Fibroblast of the aortic adventitia (primary cell): ENCODE measurements at regions not wholly inside any gene's neighbourhood (a gene's known extent, or its start where the extent isn't known, plus 50 kb on each side); places are given as distances from the start of the nearest gene placed in this dataset.
A peak's percentile ranks its signal among the peaks of the same experiment; 100 is the strongest.

Experiments
- DNase-seq: peaks from one replicate; pipeline ENCODE4 v3.0.0-alpha.2; 2010; ENCODE audit warnings: low read depth
- H3K4me3 ChIP-seq: 2 replicates; pipeline ENCODE4 v1.5.1; 2011; ENCODE audit warnings: low read depth, mild to moderate bottlenecking, control low read depth, low read length, moderate library complexity
- TF ChIP-seq, protein P1 (sequence below): IDR thresholded peaks from 2 replicates; pipeline ENCODE4 v1.5.1; 2011; ENCODE audit warnings: mild to moderate bottlenecking, low read length, control low read depth, inconsistent platforms; ENCODE audit not compliant: insufficient read depth

DNA sequence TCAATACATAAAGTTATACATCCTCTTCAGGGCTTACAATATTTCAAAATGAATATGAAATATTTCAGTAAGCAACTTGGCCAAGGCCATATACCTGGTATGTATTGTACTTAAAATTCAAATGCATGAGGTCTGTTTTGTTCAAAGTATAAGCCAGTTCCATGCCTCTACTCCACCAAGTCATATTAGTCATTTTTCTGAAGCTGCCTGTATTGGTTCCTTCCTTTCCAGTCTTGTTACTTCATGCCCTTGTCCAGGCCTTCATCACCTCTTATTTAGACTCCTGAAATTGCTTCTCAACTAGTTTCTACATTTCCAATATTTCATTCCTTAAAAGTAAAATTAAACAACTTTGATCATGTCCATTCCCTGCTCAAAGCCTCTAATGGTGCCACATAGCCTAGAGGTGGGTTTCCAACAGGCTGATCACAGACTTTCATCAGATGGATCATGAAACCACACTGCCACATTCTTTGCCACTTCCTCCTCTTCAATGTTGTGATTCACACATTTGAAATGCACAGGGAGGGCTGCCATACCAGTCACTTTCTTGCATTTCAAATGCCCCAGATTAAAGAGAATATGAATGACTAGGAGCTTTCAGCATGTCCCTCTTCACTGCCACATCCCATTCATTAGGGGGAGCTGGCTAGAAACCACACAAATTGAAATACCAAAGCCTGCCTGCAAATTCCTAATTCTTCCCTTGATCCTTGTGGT is 424.1 kb upstream of the DACH1 start:
- no peak overlapping the region for H3K4me3 ChIP-seq
- peak; percentile 1 for DNase-seq
- TF ChIP-seq, protein P1, sequence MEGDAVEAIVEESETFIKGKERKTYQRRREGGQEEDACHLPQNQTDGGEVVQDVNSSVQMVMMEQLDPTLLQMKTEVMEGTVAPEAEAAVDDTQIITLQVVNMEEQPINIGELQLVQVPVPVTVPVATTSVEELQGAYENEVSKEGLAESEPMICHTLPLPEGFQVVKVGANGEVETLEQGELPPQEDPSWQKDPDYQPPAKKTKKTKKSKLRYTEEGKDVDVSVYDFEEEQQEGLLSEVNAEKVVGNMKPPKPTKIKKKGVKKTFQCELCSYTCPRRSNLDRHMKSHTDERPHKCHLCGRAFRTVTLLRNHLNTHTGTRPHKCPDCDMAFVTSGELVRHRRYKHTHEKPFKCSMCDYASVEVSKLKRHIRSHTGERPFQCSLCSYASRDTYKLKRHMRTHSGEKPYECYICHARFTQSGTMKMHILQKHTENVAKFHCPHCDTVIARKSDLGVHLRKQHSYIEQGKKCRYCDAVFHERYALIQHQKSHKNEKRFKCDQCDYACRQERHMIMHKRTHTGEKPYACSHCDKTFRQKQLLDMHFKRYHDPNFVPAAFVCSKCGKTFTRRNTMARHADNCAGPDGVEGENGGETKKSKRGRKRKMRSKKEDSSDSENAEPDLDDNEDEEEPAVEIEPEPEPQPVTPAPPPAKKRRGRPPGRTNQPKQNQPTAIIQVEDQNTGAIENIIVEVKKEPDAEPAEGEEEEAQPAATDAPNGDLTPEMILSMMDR = no peak

DNA sequence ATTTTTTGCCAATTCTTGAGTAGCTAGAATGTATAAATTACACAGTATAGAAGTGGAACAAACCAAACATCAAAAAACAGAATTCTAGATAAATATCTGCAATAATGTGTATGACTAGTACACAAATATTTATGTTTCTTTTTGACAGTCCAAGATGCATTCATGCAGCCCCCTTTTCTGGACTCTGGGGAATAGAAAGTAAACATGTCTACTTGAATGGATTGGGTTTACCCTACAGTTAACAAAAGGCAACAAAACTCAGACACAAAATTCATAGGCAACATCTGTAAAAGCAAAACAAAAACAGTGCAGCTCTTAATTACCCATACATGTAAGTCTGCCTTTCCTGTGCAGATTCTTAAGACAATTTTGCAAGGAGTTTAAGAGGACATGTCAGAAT is 419.4 kb upstream of the DACH1 start:
- no peak overlapping the region for H3K4me3 ChIP-seq
- no peak for DNase-seq
- TF ChIP-seq, protein P1 = no peak

DNA sequence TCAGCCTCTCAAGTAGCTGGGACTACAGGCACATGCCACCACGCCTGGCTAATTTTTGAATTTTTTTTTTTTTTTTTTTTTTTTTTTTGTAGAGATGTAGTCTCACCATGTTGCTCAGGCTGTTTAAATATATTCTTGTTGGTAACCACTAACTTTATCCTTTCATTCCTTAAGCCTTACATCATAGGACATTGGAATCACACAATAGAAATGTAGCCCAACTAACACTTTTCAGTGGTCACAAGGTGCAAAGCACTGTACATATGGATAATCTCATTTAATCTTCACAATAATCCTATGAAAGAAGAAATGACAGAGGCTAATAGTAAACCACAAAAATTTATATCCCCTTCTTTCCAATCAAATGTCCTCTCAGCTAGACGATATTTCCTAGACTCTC is 417.8 kb upstream of the DACH1 start:
- no peak overlapping the region for H3K4me3 ChIP-seq
- no peak for DNase-seq
- TF ChIP-seq, protein P1 = no peak

DNA sequence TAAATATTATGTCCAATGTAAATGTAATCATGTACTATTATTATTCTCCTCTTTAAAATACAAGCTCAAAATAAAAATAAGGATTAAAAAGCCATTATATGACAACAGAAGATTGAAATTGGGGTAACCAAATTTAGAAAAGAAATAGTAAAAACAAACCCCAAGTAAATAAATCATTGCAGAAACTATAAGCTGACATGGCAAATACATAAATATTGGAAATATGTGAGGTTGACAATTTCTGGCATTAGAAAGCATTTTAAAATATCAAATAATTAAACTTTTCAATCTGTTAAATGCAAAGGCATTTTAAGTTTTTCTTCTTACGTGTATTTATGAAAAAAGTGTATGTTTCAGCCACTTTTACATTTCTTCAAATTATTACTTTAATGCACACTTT is 394.7 kb upstream of the DACH1 start:
- no peak overlapping the region for H3K4me3 ChIP-seq
- TF ChIP-seq, protein P1 = no peak
- no peak for DNase-seq

DNA sequence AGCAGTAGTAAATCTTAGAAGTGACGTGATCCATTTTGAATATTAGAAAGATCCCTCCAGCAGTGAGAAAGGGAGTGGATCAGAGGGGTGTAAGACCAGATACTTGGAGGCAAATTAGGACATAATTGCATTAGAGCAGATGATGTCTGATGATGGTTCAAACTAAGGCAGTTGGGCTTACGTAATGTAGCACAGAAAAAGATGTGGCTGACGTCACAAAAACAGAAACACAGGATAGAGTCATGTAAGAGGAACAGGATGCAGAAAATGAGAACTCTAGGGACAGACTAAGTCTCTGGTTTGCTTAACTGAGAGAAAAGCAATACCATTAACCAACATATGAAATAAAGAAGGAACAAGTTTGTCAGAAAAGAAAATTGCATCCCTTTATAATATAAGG is 392.5 kb upstream of the DACH1 start:
- H3K4me3 ChIP-seq = no peak overlapping the region
- TF ChIP-seq, protein P1 = no peak
- no peak for DNase-seq

DNA sequence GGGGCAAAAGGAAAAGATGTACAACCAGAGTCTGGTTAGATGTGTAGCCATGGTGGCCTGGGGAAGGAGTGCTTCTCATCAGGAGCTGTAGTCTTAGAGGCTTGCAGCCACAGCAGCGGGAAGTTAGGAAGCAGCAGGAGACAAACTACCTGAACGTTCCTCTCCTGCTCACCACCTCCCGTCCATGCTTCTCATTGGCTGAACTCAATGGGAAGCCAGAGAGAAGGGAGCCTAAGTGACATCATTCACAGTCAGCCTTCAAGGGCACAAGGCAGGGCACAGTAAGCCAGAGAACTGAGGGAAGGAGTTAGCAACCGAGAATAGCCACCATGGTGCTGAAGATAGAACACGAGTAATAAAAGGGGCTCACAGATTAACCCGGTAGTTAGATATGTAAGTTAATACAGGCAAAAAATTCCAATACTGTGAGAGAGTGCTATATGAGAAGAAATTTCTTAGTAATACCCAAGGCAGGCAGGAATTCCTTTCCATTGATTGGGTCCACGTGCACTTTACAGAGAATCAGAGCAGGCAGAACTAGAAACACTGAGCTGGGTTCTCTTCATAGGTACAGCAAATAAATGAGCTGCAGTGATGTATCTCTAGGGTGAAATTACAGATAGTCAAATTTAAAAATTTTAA is 391.5 kb upstream of the DACH1 start:
- no peak for DNase-seq
- TF ChIP-seq, protein P1 = no peak
- H3K4me3 ChIP-seq = no peak overlapping the region
